Right lobe of liver (tissue), 6 donors: ENCODE measurements at regions not wholly inside any gene's neighbourhood (a gene's known extent, or its start where the extent isn't known, plus 50 kb on each side); places are given as distances from the start of the nearest gene placed in this dataset.

ENCODE experiments used
- ATAC-seq, 4 donors: fragments of 200-7000 bp; cut with Tn5 transposase; one replicate each; pipeline ENCODE4 v1.9.1; 2020; ENCODE audit warnings: mild to moderate bottlenecking in 4 of 4, moderate library complexity in 4 of 4
- DNase-seq, 3 donors: peaks; one replicate each; pipeline ENCODE4 v3.0.0-alpha.2; 2020
- H3K27ac ChIP-seq, 3 donors: fragments of 200-600 bp; one replicate each; pipeline ENCODE4 v1.8.0; 2022
- H3K27me3 ChIP-seq, 2 donors: fragments of 200-600 bp; one replicate each; pipeline ENCODE4 v1.8.0; 2022
- H3K36me3 ChIP-seq, 4 donors: fragments of 200-600 bp; sonication (generic) in 1 of 4; one replicate each; pipeline versions ENCODE4 v1.5.1 to v1.8.0; 2017 to 2022; ENCODE audit warnings: control low read depth in 1 of 4
- H3K4me1 ChIP-seq, 4 donors: fragments of 200-600 bp; sonication (generic) in 1 of 4; one replicate each; pipeline versions ENCODE4 v1.5.1 to v1.8.0; 2017 to 2022; ENCODE audit warnings: control low read depth in 1 of 4
- H3K4me3 ChIP-seq, 3 donors: fragments of 200-600 bp; one replicate each; pipeline ENCODE4 v1.8.0; 2022
- H3K9me3 ChIP-seq, 4 donors: fragments of 200-600 bp; sonication (generic) in 1 of 4; one replicate each; pipeline versions ENCODE4 v1.5.1 to v1.8.0; 2017 to 2022; ENCODE audit warnings: control low read depth in 1 of 4
- POLR2A ChIP-seq: fragments of 450-650 bp; IDR thresholded peaks from one replicate; pipeline ENCODE4 v1.6.1; 2017; ENCODE audit warnings: antibody characterized with exemption, mild to moderate bottlenecking
- WGBS: methylation state at CpG from one replicate; pipeline ENCODE4 v1.1.6; 2018; ENCODE audit warnings: low coverage, low lambda C conversion rate; ENCODE audit not compliant: insufficient coverage; ENCODE audit errors: missing lambda C conversion rate; 5-methylcytosine and 5-hydroxymethylcytosine counted together
- intact Hi-C, 2 donors: fragments of 100-400 bp; cut with DNase I; formaldehyde crosslinking; loops; one replicate each; pipeline versions ENCODE4 v1.11.2 to v1.14.1; 2022
- TF ChIP-seq, protein P1 (sequence below), 4 donors: fragments of 200-600 bp in 3 of 4; fragments of 450-650 bp in 1 of 4; IDR thresholded peaks; one replicate each; pipeline versions ENCODE4 v1.5.1 to v1.8.0; 2016 to 2022; ENCODE audit warnings: antibody characterized with exemption in 4 of 4, mild to moderate bottlenecking in 2 of 4
- donor health status: DM: no; HTN: yes; CAD: no.
- donor health status: DM: no; HTN: no; CAD: no.
- donor health status: DM: no; HTN: no; CAD: no.
- donor health status: DM: no; HTN: yes; CAD: no.
- donor health status: DM: no; HTN: yes; CAD: no.

DNA sequence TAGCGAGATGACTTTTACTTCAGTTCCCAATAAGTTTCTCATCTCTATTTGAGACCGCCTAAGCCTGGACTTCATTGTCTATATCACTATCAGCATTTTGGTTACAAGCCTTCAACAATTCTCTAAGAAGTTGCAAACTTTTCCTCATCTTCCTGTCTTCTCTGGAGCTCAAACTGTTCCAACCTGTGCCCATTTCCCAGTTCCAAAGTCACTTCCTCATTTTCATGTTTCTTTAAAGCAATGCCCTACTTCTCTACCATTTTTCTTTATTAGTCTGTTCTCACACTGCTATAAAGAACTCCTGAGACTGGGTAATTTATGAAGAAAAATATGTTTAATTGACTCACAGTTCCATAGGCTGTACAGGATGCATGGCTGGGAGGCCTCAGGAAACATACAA is 251.9 kb downstream of the TECRL start:
- DNase-seq (no peak), ATAC-seq (no peak)
- H3K9me3 ChIP-seq: no peaks in the 10 kb centered on the region
- intact Hi-C loops: no loop called here
- no peak overlapping the region for H3K27ac ChIP-seq
- WGBS: 65% methylated on average over 2 of the region's 2 CpGs
- TF ChIP-seq POLR2A: no peak
- TF ChIP-seq, protein P1, sequence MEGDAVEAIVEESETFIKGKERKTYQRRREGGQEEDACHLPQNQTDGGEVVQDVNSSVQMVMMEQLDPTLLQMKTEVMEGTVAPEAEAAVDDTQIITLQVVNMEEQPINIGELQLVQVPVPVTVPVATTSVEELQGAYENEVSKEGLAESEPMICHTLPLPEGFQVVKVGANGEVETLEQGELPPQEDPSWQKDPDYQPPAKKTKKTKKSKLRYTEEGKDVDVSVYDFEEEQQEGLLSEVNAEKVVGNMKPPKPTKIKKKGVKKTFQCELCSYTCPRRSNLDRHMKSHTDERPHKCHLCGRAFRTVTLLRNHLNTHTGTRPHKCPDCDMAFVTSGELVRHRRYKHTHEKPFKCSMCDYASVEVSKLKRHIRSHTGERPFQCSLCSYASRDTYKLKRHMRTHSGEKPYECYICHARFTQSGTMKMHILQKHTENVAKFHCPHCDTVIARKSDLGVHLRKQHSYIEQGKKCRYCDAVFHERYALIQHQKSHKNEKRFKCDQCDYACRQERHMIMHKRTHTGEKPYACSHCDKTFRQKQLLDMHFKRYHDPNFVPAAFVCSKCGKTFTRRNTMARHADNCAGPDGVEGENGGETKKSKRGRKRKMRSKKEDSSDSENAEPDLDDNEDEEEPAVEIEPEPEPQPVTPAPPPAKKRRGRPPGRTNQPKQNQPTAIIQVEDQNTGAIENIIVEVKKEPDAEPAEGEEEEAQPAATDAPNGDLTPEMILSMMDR (IDR thresholded peaks at IDR 0.05): no peak
- no peak overlapping the region for H3K4me3 ChIP-seq
- no peaks in the 10 kb centered on the region for H3K4me1 ChIP-seq
- no peaks in the 10 kb centered on the region for H3K36me3 ChIP-seq
- no peaks in the 10 kb centered on the region for H3K27me3 ChIP-seq

DNA sequence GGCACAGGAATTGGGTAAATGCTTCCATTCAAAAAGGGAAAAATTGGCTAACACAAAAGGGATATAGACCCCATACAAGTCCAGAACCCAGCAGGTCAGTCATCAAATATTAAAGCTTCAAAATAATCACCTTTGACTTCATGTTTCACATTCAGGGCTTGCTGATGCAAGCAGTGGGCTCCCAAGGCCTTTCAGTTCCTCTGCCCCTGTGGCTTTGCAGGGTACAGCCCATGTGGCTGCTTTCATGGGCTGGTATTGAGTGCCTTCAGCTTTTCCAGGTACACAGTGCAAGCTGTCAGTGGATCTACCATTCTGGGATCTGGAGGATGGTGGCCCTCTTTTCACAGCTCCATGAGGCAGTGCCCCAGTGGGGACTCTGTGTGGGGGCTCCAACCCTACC is 253.0 kb downstream of the TECRL start:
- no peak for DNase-seq
- no peaks in the 10 kb centered on the region for H3K27me3 ChIP-seq
- H3K27ac ChIP-seq: no peak overlapping the region
- H3K4me1 ChIP-seq: no peaks in the 10 kb centered on the region
- intact Hi-C loops: no loop called here
- no peaks in the 10 kb centered on the region for H3K36me3 ChIP-seq
- H3K9me3 ChIP-seq: no peaks in the 10 kb centered on the region
- TF ChIP-seq, protein P1 (IDR thresholded peaks at IDR 0.05): no peak
- TF ChIP-seq POLR2A: no peak
- H3K4me3 ChIP-seq: no peak overlapping the region
- no peak for ATAC-seq

DNA sequence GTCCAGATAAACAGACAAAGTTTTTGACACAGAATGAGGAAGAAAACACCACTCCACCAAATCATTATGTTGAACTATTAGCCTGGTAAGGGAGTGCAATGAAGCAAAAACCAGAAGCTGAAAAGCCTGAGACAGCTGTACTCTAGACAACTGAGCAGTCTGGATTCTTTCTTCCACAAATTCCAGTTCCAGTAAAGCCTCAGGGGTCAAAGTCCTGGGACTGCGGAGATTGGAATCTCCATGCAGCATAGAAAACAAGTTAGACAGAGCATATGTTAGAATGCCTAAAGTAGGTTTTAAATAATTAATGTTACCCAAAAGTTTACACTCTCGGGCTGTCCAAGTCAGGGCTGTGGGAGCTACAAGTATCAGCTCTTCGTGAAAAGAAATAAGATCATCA is 263.2 kb downstream of the TECRL start:
- TF ChIP-seq POLR2A: no peak
- TF ChIP-seq, protein P1 (IDR thresholded peaks at IDR 0.05): no peak
- H3K36me3 ChIP-seq: no peaks in the 10 kb centered on the region
- no peak overlapping the region for H3K4me3 ChIP-seq
- no peak for DNase-seq
- no peaks in the 10 kb centered on the region for H3K4me1 ChIP-seq
- intact Hi-C loops: no loop called here
- no peaks in the 10 kb centered on the region for H3K9me3 ChIP-seq
- H3K27ac ChIP-seq: no peak overlapping the region
- no peaks in the 10 kb centered on the region for H3K27me3 ChIP-seq
- WGBS: 43% methylated on average over 2 of the region's 3 CpGs
- no peak for ATAC-seq

DNA sequence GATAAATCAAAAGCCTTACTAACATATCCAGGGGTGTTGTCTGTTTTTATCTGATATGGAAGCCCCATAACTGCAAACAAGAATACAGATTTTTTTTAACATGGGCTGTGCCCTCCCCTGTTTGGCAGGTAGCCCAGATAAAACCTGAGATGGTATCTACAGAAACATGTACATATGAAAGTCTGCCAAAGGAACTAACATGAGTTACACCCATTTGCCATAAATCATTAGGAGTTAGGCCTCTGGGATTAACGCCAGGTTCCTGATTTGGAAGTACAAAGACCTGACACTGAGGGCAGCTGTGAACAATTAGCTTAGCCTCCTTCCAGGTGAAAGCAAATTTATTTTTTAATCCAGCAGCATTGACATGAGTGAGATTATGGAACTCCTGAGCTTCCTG is 264.3 kb downstream of the TECRL start:
- no peak for ATAC-seq
- H3K9me3 ChIP-seq: no peaks in the 10 kb centered on the region
- 42% methylated on average over 1 of the region's 1 CpG for WGBS
- H3K4me3 ChIP-seq: no peak overlapping the region
- TF ChIP-seq, protein P1 (IDR thresholded peaks at IDR 0.05): no peak
- no peak for TF ChIP-seq POLR2A
- H3K4me1 ChIP-seq: no peaks in the 10 kb centered on the region
- intact Hi-C loops: no loop called here
- DNase-seq: no peak
- H3K27ac ChIP-seq: no peak overlapping the region
- no peaks in the 10 kb centered on the region for H3K36me3 ChIP-seq
- H3K27me3 ChIP-seq: no peaks in the 10 kb centered on the region

DNA sequence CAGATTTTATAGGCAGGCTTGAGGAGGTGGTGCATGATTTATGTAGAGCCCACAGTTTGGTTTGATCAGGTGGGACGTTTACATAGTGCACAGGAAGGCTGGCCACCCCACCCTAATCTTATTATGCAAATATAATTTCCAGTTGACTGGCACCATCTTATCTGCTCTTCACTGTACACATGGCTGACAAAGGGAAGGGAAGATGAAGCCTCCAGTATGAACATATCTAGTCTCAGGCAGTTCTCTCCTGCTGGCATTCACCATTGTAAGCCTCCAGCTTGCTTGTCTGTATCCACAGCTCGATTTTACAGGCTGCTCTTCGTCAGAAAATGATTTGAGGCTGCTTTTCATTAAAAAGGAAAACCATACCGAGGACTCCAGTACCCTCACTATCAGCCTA is 278.3 kb downstream of the TECRL start:
- H3K27me3 ChIP-seq: no peaks in the 10 kb centered on the region
- no peak overlapping the region for H3K27ac ChIP-seq
- no peak for ATAC-seq
- no peak overlapping the region for H3K4me3 ChIP-seq
- no peaks in the 10 kb centered on the region for H3K9me3 ChIP-seq
- intact Hi-C loops: no loop called here
- no peaks in the 10 kb centered on the region for H3K4me1 ChIP-seq
- 20% methylated on average over 4 of the region's 4 CpGs for WGBS
- no peaks in the 10 kb centered on the region for H3K36me3 ChIP-seq
- DNase-seq: no peak
- TF ChIP-seq, protein P1 (IDR thresholded peaks at IDR 0.05): no peak
- TF ChIP-seq POLR2A: no peak
